Gastroesophageal sphincter (tissue), 3 donors: ENCODE measurements at regions not wholly inside any gene's neighbourhood (a gene's known extent, or its start where the extent isn't known, plus 50 kb on each side); places are given as distances from the start of the nearest gene placed in this dataset.

ENCODE experiments used
- CTCF ChIP-seq, 4 experiments: fragments of 200-600 bp in 2 of 4; fragments of 450-650 bp in 2 of 4; sonication (generic) in 1 of 4; IDR thresholded peaks; one replicate each; pipeline ENCODE4 v1.5.1; 2017 to 2019; ENCODE audit warnings: antibody characterized with exemption in 4 of 4, mild to moderate bottlenecking in 2 of 4, moderate library complexity in 2 of 4
- POLR2A ChIP-seq, 2 donors: fragments of 450-650 bp; IDR thresholded peaks; one replicate each; pipeline ENCODE4 v1.6.1; 2017; ENCODE audit warnings: antibody characterized with exemption in 2 of 2, mild to moderate bottlenecking in 2 of 2, moderate library complexity in 1 of 2

GRCh38 chrX:140422501-140422900, 82.4 kb downstream of the SOX3 start:
- TF ChIP-seq CTCF (IDR thresholded peaks at IDR 0.05) (no peak), POLR2A (IDR thresholded peaks at IDR 0.05) (no peak)
